Upper lobe of left lung (tissue), 4 donors: ENCODE measurements at regions not wholly inside any gene's neighbourhood (a gene's known extent, or its start where the extent isn't known, plus 50 kb on each side); places are given as distances from the start of the nearest gene placed in this dataset.

ENCODE experiments used
- CTCF ChIP-seq, 6 experiments: fragments of 450-650 bp in 4 of 6; fragments of 200-600 bp in 2 of 6; sonication (generic) in 2 of 6; IDR thresholded peaks; one replicate each; pipeline ENCODE4 v1.5.1; 2016 to 2019; ENCODE audit warnings: antibody characterized with exemption in 6 of 6
- POLR2AphosphoS5 ChIP-seq, 2 donors: sonication (generic); formaldehyde crosslinking; IDR thresholded peaks; one replicate each; pipeline ENCODE4 v1.5.1; 2017; ENCODE audit warnings: antibody characterized with exemption in 2 of 2

- no peak for TF ChIP-seq CTCF (IDR thresholded peaks at IDR 0.05)
- TF ChIP-seq POLR2AphosphoS5 (IDR thresholded peaks at IDR 0.05), result no peak
Measured at GRCh38 chr6:27119329-27119728, 128.2 kb upstream of the PRSS16 start.
